ENCODE measurements at regions not wholly inside any gene's neighbourhood (a gene's known extent, or its start where the extent isn't known, plus 50 kb on each side); places are given as distances from the start of the nearest gene placed in this dataset.
"Not testable (repeated sequence)": the region's sequence is repeated elsewhere in the genome, so short reads cannot be mapped to it uniquely, and the experiment has no call there.

DNA sequence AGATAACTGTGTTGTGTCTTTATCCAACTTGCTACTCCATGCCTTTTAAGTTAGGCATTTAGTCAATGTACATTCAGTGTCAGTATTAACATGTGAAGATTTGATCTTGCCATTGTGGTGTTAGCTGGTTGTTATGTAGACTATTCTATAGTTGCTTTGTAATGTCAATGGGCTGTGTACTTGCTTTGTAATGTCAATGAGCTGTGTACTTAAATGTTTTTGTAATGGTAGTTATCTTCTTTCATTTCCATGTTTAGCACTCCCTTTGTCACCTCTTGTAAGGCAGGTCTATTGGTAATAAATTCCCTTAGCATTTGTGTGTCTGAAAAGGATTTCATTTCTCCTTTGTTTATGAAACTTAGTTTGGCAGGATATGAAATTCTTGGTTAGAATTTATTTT, 53.4 kb downstream of the MC4R start:
- DNase-seq (ENCODE audit: low read depth), result no peak

DNA sequence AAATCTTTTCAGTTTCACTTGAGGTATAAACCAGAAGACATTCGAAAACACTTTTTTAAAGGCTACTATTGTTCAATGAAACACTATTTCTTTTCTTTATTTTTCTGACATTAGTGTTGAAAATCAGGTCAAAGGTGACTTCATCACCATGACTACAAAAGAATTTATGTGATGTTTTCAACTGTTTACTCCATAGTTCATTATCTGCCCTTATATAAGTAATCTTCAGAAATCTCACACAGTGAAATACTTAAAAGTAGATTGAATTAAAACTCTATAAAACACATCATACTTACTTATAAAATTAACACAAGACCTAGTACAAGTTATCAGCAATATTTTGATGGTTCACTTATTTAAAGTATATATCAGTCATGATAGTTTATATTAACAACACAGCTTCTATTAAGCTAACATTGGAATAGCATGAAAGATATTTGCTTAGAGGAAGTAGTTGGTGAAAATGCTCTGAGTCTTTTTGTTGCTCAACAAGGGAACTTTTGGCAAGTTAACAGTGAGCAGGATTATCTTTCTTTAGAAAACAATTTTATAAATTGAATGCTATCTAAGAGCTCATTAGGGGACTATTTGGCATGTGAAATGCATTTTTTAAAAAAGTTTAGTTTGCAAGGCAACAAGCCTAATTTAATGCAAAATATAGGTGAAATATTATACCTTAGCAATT, 60.8 kb downstream of the MC4R start:
- no peak for DNase-seq (ENCODE audit: low read depth)

DNA sequence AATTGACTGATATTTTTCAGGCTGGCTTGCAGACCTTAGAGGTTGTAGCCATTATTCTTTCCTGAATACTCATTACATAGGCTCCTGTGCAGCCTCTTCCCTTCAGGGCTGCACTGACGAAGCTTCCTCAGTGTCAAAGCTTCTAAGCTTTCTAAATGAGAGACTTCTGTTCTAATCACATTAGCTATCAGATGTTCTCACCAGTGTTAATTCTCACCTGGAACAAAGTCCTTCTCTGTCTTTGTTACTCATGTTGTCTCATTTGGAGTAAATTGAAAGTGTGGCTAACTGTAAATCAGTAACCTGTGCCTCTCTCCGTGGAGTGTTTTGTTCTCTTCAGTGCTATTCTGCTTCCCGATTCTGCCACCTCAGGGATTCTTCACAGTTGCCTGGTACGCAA, 76.9 kb downstream of the MC4R start:
- DNase-seq (ENCODE audit: low read depth), result no peak

GRCh38 chr18:60292186-60292585, 80.4 kb downstream of the MC4R start:
- no peak for DNase-seq (ENCODE audit: low read depth)

- DNase-seq (ENCODE audit: low read depth), result no peak
These were observed 93.2 kb downstream of the MC4R start for GRCh38 chr18:60279391-60279790.

DNA sequence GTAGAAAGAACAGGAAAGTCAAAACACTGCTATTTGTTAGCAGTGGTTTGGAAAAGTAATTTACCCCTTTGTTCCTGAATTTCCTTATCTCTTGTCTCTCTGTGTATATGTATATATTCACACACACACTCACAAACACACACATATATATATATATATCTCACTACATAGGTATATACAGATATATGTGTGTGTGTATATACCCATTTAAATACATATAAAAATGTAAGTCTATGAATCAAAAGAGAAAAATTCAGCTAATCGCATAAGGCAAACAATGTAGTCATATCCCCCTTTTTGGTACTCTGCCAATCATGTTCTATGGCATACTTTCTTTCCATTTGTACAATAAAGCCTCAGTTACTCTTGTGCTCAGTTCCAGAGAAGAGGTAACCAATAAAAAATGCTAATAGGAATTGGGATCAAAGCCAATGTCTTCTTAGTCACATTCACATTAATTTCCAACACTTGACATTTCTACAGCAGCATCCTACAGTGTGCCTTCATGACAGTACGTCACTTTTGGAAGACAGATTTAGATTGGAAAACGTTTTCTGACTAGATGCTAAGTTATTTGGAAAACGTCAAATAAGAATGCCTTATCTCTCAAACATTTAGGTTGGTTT, 94.6 kb downstream of the MC4R start:
- DNase-seq (ENCODE audit: low read depth), result no peak

DNA sequence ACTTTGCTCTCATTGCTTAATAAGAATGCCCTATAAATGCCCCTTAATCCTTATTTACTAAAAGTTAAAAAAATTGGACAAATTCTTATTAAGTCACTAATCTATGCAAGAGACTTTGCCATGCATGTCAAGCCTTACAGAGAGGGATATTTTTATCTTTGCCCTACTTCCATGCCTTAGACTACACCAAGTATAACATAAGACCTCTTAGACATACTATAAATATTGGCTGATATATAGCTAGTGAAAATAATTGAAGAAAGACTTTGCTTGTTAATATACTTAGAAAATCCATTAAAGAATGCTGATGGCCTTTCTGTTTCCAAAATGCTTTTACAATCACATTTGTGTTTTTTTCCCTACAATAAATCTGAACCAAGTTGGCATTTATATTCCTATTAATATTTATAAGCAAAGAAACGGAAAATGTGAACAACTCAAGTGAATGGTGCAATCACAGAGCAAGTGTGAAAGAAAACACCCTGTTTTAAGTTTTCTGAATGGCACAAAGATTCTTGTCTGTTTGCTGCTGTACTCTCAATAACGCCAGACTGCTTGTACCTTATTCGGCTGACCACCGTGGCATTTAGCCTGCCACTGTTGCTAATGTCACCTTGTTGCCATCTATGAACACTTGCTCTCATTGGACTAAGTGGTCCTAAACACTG, 105.0 kb downstream of the MC4R start:
- no peak for DNase-seq (ENCODE audit: low read depth)

DNA sequence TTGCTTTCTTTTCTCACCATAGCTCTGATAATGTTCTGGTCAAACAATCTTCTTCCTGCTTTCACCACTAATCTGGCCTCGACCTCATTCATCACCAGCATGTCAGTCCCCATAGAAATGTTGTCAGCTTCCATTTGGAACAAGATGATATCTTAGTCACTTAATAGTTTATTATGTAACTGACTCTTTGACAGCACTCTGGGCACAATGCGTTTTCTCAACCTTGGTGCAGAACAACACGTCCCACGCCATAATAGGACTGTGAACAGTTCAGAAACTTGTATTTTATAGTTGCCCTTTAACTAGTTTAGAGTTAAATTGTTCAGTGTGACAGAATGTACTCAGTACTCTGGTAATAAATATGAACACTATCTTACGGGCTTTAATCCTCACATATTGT, 106.0 kb downstream of the MC4R start:
- no peak for DNase-seq (ENCODE audit: low read depth)

DNA sequence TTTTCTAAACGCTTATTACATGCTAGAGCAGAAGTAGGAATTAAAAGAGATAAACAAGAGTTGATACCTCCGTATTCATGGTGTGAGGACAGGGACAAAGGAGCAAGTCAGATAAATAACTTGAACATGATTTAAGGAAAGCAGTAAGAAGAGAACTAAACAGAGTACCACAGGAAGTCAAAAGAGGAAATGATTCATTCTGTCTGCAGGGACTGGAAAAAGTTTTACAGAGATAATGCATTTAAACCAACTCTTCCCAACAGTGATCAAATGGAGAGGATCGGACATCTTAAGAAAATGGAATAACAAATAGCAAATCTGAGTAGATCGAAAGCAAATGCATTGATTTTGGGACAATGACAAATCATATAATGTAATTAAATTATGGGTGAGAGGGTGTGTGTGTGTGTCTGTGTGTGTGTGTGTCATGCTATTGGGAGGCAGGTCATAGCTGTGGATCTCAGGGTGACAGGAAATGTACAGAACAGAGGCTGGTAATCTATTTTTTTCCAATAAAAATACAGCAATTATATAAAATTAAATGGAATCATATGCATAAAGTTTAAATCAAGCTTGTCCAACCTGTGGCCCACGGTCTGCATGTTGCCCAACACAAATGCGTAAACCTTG, 113.4 kb downstream of the MC4R start:
- DNase-seq (ENCODE audit: low read depth), result no peak

DNA sequence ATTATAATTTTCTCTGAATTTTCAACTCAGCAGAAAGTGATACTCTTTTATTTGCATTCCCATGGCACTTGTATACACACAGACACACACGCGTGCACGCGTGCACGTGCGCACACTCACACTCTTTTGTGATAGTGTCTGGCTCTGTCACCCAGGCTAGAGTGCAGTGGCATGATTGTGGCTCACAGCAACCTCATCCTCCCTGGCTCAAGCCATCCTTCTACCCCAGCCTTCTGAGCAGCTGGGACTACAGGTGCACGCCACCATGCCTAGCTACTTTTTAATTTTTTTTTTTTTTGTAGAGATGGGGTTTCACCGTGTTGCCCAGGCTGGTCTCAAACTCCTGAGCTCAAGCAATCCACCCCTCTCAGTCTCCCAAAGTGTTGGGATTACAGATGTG, 123.2 kb downstream of the MC4R start:
- no peak for DNase-seq (ENCODE audit: low read depth)

DNA sequence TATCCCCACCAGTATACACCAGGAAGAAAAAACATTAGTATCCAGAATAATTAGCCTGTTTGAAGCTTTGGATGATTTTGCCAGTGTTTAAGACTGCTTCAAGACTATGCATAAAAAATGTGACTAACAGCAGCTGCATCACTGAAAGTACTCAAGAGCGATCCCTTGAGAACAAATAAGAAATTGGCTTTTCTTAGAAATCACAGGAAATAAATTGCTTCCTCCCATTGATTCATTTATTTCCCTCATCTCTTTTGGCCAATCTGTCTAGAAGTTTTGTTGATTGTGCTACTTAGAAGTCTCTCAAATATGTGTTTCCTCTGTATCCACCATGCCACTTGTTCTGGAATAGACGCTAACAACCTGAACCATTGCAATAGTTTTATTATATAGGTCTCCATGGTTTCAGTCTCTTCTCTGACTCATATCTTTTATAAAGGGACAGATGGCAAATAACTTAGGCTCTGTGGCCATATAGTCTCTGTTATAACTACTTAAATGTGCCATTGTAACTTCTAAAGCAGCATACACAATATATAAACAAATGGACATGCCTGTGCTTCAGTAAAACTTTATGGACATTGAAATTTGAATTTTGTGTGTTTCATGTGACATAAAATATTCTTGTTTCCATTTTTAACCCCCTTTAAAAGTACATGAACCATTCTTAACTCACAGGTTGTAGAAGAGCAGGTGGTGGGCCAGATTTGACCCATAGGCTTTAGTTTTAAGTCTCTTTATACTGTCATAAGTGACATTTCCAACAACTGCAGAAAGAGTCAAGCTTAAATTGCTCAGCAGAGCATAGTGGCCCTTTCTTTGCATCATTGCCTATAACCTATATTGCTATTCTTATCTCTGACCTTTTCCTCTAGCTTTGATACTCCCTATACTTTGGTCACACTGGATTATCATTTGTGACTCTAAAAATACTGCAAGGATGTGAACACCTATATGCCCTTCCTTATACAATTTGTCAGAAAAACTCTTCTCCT, 123.9 kb downstream of the MC4R start:
- no peak for DNase-seq (ENCODE audit: low read depth)

- DNase-seq (ENCODE audit: low read depth), result no peak
These were observed 125.5 kb downstream of the MC4R start for GRCh38 chr18:60247103-60247502.

DNA sequence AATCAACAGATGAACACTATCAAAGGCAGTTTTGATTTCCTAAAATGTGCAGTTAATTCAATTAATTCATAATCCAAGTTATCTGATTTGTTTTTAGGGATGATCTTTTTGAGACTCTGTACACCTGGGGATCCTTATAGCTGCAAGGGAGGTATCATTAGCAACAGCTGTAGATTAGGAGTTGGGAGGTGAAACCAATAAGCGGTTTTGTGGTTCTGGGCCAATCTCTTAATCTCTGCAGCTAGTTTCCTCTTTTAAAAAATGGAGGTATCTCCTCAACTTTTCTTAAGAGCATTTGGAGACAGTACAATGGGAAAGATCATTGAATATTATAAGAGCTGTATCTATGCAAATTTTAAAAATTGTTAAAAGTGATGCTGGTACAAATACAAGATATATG, 126.0 kb downstream of the MC4R start:
- no peak for DNase-seq (ENCODE audit: low read depth)

- DNase-seq (ENCODE audit: low read depth), result no peak
These were observed 127.5 kb downstream of the MC4R start for GRCh38 chr18:60245096-60245495.

GRCh38 chr18:60239024-60239710, 133.4 kb downstream of the MC4R start:
- DNase-seq (ENCODE audit: low read depth), result not testable (repeated sequence)

- DNase-seq (ENCODE audit: low read depth), result no peak
These were observed 137.4 kb downstream of the MC4R start for GRCh38 chr18:60235164-60235563.

GRCh38 chr18:60232541-60232940, 140.0 kb downstream of the MC4R start:
- no peak for DNase-seq (ENCODE audit: low read depth)

DNA sequence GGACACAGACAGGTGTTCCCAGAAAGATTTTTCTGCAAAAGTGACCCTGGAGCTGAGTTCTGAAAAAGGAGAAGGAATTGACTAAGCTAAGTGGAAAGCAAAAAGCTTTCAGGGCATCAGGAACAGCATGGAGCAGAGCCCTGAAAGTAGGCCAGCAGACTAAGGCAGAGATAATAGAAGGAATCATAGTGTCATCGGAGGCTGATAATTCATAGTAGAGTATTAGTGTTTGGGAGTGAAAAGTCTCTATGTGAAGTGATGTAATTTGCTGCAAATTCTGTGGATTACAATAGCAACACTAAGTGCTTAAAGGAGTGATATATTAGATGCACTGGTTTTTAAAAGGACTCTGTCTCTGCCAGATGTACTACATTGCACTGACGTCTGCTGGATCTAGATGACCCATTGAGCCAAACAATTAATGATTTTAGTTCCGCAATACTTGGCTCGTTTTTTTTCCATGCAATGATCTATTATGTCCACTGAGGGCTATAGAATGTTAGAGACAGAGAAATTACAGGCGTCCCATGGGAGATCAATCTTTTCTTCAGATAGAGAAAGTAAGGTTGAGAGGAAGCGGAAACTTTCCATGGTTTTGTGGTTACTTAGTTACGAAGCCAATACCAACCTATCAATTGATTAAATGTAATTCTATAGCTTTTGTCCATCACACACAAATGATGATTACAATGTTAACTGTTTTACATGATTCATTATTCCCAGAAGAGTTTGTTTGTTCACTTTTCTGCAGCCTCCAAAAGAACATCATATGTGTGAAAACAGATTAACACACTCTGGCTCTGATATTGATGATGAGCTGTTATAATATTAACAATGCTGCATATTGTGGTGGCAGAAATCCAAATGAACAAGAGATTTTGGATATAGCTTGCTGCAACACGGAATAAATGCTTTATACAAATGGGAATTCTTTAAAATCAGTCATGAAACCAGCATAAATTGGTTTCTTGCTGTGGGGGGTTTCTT, 143.7 kb downstream of the MC4R start:
- DNase-seq (ENCODE audit: low read depth), result peak; percentile 50

DNA sequence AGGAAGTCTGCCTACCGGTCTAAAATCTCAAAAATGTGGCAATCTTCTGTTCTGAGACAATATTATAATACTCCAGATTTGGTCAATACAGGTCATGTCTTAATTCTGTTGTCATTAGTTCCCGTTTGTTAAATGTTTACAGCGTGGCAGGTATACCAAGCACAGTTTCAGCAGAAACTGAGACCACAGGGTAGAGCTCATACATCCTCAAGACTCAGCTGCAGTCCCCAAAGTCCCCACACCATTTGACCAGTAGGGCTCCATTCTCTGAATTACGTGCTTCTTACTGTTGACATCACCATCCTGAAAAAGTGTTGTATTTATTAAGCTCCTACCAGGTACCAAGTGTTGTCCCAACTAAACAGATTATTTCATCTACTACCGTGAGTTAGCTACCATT, 157.1 kb downstream of the MC4R start:
- no peak for DNase-seq (ENCODE audit: low read depth)

DNA sequence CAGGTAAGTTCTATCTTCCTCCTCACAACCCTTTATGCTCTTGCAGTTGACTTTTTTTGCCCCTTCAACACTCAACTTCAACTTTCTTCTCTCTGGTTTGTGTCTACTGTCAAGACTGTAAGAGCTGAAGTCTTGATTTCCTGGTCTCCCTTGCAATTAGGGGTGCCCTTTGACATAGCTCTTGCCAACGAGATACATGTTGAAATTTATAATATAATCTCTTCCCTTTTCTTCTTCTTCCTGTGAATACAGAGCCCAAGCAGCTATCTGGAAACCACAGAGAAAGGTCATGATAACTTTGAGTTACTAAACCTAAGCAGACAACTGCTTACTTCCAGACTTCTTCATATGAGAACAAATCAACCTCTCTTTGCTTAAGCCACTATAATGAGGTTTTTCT, 163.5 kb downstream of the MC4R start:
- DNase-seq (ENCODE audit: low read depth), result no peak

Data from forelimb muscle (tissue), 1 donor.